IPS DF 4.7 (cell line): ENCODE measurements at regions not wholly inside any gene's neighbourhood (a gene's known extent, or its start where the extent isn't known, plus 50 kb on each side); places are given as distances from the start of the nearest gene placed in this dataset.
"Not testable (repeated sequence)": the region's sequence is repeated elsewhere in the genome, so short reads cannot be mapped to it uniquely, and the experiment has no call there.

ENCODE experiments used
- DNase-seq: peaks from one replicate; pipeline ENCODE4 v3.0.0-alpha.2; 2013; ENCODE audit warnings: low spot score; ENCODE audit errors: extremely low read depth

DNA sequence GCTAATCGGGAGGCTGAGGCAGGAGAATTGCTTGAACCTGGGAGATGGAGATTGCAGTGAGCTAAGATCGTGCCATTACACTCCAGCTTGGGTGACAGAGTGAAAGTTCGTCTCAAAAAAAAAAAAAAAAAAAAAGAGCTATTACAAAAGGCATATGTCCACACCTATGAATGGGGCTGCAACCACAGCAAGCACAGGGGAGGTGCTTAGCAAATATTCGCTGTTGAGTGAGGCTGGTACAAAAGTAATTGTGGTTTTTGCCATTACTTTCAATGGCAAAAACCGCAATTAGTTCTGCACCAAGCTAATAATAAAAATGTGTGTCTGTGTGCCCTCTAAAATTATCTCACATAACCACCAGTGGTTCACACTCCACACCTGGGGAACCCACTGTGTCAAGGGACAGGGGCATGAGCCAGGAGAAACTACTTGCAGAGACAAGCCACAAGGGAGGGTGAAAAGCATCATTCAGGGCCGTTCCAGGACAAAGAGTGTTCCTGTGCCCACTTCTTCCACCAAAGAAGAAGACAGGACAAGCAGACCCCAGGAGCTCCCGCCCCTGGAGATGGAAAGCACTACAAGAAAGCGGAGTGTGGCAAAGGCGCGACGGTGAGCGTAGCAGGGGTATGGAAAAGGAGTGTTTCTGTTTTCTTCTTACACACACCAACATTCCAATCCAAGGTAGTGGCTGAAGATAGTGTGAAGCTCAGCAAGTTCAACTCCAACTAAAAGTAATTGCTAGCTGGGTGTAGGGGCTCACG, 84.4 kb upstream of the CNEP1R1 start:
- DNase-seq: no peak

DNA sequence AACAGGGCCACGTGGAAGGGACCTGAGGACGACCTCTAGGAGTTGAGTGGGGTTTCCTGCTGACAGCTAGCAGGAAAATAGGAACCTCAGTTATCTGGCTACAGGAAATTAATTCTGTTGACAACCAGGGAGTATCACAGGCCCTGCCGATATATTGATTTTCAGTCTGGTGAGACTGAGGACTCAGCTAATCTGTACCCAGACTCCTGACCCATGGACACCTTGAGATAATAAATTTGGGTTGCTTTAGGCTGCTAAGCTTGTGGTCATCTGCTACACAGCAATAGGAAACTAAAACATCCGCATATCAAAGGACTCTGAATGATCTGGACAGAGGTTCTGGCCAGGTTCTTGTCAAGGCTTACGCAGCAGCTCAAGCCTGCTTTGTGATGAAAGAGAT, 80.8 kb upstream of the CNEP1R1 start:
- no peak for DNase-seq

DNA sequence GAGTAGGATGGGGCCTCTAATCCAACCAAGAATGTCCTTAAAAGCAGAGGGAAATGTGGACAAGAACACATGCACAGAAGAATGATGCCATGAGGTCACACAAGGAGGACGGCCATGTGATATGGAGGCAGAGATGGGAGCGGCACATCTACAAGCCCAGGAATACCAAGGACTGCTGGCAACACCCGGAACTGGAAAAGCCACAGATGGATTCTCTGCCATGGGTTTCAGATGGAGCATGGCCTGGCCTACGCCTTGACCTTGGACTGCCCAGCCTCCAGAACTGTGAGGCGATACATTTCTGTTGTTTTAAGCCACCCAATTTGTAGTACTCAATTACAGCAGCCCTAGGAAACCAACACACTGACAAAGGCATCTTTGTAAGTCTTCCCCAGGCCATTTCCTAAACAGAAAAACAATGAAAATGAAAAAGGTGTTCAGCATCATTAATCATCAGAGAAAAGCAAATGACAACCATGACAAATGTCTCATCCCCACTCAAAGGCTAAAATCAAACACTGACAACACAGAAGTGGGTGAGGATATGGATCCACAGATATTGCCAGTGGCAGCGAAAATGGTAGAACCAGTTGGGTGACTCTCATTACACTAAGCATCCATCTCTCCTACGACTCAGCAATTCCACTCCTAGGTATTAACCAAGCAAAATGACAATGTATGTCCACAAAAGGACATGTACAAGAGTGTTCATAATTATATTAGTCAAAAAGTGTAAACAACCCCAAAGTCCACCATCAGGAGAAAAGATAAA, 76.9 kb upstream of the CNEP1R1 start:
- no peak for DNase-seq

DNA sequence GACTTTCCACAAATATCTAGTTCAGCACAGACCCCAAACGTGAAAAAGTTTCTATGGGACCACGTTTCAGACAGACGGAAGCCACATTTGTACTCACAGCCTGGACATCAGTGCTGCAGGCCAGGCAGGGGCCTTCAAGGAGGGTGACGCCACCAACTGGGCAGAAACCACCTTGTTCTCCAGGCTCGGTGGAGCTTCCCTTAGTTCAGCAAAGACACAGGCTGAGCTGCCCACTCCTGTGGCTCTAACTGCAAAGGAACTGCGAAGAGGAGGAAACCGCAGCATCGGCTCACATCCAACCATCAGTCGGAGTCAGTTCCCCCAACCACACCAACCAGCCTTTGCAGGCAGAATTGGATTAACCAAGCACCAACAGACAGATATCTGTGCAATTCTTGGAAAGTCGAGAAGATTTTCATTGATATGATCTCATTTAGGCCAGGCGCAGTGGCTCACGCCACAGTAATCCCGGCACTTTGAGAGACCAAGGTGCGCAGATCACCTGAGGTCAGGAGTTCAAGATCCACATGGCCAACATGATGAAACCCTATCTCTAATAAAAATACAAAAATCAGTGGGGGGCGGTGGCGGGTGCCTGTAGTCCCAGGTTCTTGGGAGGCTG, 73.3 kb upstream of the CNEP1R1 start:
- DNase-seq: no peak

DNA sequence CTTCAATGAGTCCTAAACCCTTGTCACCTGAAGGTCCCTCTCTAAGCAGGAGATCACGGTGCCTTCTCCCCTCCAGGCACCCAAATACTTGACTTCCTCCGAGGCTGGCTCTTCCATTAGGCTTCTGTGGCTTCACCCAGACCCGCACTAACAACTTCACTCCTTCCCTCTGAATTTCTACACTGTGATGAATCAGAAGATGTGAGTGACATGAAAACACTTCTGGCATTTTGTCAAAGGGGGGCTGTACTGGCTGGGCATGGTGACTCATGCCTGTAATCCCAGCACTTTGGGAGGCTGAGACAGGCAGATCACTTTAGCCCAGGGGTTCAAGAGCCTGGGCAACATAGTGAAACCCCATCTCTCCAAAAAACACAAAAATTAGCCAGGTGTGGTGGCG, 72.6 kb upstream of the CNEP1R1 start:
- no peak for DNase-seq

DNA sequence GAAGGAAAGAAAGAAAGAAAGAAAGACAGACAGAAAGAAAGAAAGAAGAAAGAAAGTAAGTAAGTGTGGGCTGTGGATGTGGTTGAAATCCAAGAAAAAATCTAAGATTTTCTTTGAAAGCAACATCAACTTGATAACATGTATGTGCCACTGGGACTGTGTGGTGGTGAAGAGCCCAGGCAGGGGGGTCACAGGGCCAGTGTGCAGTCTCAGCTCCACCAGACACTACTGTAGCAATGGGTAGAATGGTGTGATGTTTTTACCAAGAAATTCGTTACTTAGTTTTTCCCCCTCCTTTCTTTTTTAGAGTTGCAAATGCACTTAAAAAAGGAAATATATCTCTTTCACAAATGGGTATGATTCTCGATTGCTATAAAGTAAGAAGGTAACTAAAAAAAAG, 71.9 kb upstream of the CNEP1R1 start:
- no peak for DNase-seq

DNA sequence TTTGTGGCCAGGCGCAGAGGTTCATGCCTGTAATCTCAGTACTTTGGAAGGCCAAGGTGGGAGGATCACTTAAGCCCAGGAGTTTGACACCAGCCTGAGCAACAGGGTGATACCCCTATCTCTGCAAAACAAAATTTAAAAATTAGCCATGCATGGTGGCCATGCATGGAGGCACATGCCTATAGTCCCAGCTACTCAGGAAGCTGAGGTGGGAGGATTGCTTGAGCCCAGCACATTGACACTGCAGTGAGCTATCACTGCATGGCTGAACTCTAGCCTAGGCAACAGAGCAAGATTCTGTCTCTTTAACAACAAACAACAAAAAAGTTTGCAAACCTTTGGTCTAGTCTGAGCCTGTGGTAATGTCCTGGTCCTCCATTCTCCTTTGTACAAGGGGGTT, 69.2 kb upstream of the CNEP1R1 start:
- no peak for DNase-seq

DNA sequence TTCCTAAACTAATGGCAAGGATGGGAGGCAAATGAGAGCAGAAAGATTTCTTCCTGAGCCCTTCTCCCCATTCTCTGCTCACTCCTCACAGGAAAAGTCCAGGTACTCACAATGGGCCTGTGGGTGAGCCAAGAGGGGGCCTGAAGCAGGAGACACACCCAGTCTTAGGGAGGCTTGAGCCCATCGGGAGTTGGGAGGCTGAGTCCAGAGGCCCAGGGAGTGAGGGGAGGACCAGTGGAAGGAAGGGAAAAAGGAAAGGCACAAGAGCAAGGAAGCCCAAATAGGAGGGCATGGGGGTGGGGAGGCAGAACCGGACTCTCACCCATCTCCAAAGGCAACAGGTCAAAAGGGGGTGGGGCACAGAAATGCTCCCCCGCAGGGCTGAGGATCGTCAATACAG, 68.1 kb upstream of the CNEP1R1 start:
- no peak for DNase-seq

DNA sequence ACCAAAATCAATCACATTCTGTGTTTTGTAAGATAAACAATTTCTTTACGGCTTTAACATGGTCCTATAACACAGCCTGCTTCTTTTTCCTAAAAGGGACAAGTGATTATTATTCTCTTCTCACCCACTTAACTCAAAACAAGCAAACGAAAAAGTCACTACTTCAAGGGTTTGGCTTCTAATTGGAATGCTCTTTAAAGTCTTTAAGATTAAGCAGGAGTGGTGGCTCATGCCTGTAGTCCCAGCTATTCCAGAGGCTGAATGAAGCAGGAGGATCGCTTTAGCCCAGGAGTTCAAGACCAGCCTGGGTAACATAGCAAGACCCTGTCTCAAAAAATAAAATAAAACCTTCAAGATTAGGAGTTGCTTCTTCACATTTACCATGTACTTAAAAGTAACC, 66.6 kb upstream of the CNEP1R1 start:
- DNase-seq: no peak

DNA sequence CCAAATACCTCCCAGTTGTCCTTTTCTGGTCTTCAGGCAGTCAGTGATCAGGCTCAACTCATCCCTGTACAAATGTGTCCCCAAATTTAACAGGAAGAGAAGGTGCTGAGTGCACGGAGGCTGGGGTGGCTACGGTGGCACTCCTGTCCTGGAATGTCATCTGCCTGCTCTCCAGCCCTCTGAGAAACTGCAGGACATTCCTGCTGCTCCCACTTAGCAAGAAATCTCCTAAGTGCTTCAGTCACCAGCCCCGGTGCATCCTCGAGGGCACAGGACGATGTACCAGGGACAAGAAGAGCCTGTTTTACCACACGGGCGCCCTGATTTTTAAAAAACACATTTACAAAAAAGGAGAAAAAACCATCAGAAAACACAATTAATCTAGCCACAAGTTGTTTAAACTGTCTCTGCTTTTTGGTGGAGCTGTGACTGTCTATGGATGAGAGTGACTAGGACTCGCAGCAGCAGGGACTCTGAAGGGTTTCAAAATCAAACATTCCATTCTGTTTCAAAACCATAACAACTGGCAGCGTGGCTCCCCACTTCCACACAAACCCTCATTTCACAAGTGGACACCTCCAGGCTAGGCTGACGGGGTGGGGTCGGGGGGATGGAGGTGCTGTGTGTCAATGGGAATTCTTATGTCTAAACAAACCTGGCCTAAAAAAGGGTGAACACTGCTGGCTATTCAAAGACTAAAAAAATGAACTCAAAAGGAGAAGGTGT, 65.3 kb upstream of the CNEP1R1 start:
- no peak for DNase-seq

DNA sequence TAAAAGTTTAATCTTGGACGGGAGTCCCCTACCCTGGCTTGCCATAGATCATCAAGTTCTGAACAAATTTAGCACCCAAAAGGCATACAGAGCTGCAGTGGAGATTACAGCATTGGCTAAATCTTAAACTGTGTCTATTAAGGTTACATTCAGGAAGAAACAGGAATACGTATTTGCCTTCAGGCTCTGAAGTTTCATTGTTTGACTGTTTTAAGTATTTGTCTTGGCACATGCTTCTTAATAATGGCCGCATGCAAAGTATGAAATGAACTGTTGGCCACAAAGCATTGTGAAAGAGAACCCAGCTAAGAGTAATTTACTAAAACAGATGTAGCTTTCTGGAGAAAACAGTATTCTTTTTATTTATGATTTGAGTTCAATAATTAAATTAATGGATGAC, 63.9 kb upstream of the CNEP1R1 start:
- no peak for DNase-seq

DNA sequence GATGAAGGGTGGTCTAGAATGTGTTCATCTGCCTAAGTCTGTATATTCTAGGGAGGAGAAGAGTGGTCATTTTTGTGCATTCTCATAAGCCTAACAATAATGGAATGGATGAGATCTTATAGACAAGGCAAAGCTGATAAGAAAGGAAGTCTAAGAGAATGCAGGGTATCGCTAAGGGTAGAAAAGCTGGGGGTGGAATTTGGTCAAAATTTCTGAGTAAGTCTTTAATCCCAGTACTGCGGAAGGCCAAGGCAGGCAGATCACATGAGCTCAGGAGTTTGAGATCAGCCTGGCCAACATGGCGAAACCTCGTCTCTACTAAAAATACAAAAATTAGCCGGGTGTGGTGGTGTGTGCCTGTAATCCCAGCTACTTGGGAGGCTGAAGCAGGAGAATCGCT, 62.5 kb upstream of the CNEP1R1 start:
- not testable (repeated sequence) for DNase-seq

DNA sequence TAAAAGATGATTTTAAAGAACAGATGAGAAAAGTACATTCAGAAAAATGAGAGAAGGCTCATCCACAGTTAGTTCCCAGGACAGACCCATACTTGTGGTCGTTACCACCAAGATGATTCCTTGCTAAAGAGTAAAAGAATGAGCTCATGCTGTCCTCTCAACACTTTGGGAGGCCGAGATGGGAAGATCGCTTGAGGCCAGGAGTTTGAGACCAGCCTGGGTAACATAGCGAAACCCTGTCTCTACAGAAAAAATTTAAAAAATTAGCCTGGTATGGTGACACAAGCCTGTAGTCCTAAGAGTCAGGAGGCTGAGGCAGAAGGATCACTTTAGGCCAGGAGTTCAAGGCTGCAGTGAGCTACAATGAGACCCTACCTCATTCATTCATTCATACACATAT, 60.7 kb upstream of the CNEP1R1 start:
- no peak for DNase-seq

DNA sequence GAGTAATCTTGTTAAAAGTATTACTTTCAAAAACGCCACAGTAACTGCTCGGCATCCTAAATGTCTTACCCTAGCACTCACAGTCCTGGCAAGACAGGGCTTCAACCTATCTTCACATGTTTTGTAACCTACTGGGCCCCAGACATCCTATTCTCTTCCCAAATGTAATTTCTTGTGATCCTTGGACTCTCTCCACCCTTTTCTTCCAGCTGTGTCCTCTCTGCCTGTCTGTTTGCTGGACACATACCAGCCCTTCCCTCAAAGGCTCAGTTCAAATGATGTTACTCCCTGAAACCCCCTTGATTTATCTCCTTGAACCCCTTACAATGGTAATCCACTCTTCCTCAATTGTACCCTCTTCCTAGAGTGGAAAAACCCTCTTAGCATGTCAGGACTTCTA, 60.1 kb upstream of the CNEP1R1 start:
- DNase-seq: no peak

DNA sequence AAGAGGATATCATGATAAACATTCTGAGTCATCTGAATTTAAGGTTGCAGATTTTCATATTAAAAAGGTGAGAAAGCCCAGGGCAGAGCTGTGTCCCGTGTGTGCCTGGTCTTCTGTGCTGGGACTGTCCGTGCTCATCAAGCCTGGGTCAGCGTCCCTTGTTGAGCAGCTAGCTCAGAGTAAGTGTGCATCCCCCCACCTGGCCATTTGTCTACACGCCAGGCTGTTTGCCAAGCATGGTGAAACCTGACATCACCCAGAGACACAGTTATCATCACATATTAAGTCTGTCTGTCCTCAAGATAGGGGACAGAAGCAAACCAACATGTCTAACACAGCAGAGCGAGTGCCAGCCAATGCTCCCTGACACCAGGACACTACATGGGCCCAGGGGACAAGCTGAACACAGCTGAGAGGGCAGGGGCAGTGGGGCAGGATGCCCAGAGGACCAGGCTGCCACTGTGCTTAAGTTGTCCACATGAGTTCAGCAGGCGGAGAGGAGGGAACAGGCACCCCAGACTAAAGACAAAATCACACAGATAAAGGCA, 57.9 kb upstream of the CNEP1R1 start:
- DNase-seq: no peak

DNA sequence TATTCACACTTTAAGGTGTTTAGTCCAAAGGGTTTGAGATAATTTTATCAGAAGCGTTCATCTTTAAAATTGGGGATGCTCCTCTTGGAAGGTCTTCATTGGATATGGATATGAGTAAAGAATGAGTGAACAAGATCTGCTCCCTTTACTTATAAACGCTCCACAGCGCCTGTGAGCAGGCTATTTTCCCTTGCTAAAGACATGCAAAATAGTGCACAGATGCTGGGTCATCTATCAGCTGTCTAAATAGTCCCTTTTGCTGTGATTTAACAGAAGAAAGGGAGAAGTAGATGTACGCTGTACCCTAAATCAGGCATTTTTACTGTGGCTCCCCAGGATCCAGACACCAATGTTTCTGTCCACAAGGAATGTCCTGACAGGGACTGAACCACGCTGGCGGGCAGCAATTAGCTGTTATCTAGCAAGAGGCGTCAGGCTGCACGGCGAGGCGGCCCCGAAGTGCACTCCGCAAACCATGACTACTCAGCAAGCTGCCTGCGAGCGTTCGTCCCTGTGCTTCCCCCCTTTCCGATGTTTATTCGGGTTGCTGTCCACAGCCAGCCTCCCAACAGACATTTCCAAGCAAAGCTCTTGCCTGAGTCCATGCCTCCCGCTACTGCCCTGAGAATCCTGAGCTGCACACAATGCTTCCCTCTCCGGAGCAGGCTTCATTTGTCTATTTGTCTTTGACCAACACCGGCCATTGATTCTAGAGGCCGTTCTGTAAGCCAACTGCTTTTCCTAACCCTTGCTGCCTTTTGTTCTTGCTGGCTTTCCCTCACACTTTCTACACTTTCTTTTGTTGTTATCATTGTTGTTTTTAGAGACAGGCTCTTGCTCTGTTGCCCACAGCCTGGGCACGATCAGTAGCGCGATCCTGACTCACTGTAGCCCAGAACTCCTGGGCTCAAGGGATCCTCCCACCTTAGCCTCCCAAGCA, 55.7 kb upstream of the CNEP1R1 start:
- DNase-seq: no peak

DNA sequence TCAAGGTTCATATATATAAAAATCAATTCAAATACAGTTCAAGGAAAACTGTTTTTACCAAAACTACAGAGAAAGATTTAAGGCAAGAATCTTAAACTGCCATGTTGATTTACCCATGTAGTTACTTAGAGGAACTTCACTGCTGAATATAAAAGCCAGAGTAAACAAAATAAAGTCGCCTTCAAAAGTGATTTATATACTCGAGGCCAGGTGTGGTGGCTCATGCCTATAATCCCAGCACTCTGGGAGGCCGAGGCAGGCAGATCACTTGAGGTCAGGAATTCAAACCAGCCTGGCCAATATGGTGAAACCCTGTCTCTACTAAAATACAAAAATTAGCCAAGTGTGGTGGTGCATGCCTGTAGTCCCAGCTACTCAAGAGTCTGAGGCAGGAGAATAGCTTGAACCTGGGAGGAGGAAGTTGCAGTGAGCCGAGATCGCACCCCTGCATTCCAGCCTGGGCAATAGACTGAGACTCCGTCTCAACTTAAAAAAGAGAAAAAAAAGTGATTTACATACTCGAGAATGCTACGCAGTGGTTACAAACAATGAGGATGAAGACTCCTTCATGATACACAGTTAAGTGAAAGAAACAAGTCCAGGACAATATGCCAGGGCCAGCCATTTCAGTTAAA, 54.1 kb upstream of the CNEP1R1 start:
- DNase-seq: no peak

DNA sequence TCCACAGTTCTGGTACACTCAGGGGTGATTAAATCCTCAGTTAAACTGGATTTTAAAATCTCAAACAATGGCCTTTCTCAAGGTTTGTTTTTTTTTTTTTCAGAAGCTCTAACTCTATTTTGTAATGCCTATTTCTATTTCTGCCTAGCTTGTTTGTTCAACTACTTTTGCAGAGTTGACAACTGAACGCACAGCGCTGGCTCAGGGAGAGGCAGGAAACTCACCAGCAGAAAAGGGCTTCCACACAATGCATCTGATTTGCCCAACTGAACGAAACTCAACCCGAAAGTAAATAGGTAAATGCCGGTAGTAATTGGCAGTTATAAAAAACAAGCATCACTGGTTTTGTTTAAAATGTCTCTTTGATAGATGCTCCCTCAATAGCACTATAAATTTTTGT, 52.7 kb upstream of the CNEP1R1 start:
- DNase-seq: no peak

DNA sequence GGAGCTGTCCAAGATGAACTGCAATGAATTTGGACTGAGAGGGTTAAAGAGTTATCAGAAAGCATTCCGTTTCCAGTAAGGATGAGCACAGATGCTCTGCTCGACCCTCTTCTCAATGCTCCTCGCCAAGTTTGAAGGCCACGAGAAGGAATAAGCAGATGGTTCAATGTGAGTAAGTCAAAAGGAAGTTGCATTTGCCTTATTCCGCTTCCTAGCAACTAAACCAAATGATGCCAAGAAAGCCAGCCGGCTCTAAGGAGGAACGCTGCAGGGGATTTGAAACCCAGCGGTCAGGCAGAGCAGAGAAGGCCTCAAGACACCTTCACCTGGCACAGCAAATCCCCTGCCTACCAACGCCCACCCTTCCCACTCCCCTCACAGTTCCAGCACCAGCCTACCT, 52.1 kb upstream of the CNEP1R1 start:
- no peak for DNase-seq
